NCI-H1694 (cell line): ENCODE measurements at regions not wholly inside any gene's neighbourhood (a gene's known extent, or its start where the extent isn't known, plus 50 kb on each side); places are given as distances from the start of the nearest gene placed in this dataset.

Experiments used
- DNase-seq: peaks from one replicate; lab custom pipeline; 2025; lab: John Stamatoyannopoulos, UW

- no peak for DNase-seq
Observed at GRCh38 chr1:14531519-14531918, 67.0 kb upstream of the KAZN start.

DNA sequence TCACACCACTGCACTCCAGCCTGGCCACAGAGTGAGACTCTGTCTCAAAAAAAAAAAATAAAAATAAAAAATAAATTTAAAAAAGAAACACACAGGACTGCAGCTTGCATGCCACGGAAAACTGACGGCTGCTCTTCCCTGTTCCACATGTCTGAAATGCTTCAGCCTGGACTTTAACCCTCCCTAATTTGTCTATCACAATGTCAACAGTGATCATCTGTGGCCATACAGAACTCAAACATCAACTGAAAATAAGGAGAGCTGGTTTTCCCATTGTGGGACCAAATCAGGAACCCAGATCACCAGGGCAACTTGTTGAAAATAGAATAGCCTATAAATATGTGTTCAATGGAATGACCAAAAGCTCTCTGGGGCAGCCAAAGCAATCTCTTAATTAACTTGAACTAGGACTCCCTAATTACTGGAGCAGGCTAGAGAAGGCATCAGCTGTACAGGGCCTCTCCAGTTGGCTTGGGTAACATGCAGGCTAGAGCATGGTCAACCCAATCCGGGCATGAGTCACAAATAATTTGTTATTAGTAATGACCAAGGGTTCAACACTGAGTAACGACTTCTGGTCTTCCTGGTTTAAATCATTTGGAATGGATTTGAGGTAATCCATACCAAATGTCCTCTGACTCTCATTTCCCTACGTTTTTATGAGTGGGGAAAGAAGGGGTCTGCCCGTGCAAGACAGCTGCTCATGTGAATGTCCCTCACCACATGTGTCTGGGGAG is 62.7 kb upstream of the KAZN start:
- no peak for DNase-seq

DNA sequence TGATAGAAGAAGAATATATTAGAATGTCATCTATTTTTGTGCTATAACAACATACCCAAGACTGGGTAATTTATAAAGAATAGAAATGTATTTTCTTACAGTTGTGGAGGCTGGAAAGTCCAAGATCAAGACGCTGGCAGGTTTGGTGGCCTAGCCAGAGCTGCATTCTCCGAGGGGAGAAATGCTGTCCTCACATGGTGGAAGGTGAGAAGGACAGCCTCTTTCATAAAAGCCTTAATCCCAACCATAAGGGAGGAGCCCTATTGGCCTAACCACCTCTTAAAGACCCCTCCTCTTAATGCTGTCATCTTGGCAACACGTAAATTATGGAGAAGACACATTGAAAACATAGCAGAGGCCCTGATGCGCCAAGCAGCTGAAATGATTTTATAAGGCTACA is 60.1 kb upstream of the KAZN start:
- peak; percentile 1 for DNase-seq

GRCh38 chr1:14539309-14539708 is 59.2 kb upstream of the KAZN start:
- no peak for DNase-seq

DNA sequence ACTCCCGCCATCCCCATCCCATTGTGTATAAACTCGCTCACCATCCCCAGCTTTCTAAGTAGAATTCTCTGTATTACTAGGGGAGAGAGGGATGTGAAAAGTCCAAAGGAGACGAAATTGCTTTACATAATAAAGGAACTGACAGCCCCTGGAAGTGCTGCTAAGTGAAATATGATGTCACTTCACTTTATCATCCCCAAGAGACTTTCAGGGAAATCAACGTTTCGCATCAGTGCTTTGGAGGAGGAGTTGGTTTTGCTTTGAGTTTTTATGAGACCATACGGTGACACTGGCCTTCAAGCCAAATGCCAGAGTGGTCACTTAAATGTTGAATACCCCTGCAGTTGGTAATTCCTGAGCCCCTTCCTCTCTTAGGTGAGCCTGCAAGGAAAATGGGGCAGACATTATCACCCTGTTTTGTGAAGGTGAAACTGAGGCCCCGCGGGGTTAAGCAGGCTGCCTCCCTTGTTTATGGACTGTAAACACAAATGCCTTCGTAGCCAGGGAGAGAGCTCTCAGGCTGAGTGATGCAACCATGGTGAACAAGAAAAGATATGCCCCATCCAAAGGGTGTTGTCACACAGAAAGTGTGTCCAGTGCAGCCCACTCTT is 58.4 kb upstream of the KAZN start:
- no peak for DNase-seq

- no peak for DNase-seq
Observed at GRCh38 chr1:14541348-14541747, 57.1 kb upstream of the KAZN start.

DNA sequence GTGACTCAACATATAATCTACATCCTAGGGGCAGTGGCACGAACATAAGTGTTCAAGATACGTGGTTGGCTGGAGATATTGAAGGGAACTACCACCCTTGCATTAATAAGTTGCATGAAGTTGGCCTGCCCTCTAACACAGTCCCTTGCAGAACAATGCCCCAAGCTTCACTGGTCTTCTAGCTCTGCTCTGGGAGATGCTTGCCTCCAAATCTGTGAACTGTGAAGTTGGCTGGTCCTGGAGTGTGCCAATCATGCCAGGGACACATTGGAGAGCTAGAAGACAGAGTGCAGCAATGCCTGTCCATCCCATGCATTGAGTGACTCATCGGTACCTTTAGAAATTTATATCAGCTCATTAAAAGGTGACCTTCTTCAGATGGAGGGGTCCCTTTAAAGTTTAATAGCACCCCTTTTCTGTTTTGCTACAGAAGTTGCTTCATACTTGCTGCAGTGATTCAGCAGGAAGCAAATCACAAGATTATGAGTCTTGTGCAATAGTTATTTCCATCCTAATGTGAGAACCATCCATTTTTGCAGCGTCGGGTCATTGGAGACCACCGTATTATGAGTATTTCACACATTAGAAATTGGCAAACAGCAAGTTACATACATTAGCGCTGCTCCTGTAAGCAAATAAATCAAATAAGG is 55.2 kb upstream of the KAZN start:
- no peak for DNase-seq

- DNase-seq, result no peak
Observed at GRCh38 chr1:14544319-14544718, 54.2 kb upstream of the KAZN start.

DNA sequence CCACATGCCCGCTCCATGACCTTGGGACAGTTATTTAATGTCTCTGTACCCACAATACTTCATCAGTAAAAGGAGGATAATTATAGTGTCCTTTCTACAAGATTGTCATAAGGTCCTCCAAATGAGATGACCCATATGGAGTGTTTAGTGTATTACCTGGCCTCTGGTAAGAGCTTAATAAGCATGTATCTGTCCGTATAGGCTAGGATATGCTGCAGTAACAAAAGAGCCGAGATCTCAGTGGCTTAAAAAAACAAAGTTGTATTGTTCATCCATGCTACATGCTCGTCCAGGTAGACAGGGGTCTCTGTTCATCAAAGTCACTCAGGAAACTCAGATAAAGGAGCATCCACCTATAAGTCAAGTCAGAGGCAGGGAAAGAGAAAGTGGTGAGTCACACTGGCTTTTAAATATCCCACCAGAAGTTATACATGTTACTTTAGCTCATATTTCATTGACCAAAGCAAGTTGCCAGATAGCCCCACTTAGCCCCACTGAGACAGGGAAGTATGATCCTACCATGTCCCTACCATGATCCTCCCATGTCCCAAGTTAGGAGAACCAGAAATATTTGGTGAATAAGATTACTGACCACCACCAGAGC is 53.0 kb upstream of the KAZN start:
- no peak for DNase-seq

GRCh38 chr1:14546416-14546815 is 52.1 kb upstream of the KAZN start:
- DNase-seq, result no peak
